ENCODE measurements at regions not wholly inside any gene's neighbourhood (a gene's known extent, or its start where the extent isn't known, plus 50 kb on each side); places are given as distances from the start of the nearest gene placed in this dataset.

GRCh38 chr5:84961903-84962302, 577.2 kb upstream of the EDIL3 start:
- no peak for TF ChIP-seq CTCF (IDR thresholded peaks at IDR 0.05)
- no peak for TF ChIP-seq POLR2A (IDR thresholded peaks at IDR 0.05)
